GM12872 (cell line): ENCODE measurements at regions not wholly inside any gene's neighbourhood (a gene's known extent, or its start where the extent isn't known, plus 50 kb on each side); places are given as distances from the start of the nearest gene placed in this dataset.

ENCODE experiments used
- TF ChIP-seq, protein P1 (sequence below): IDR thresholded peaks from 3 replicates; pipeline ENCODE4 v1.5.1; 2011; ENCODE audit warnings: low read depth, mild to moderate bottlenecking, low read length, moderate library complexity; ENCODE audit not compliant: insufficient read depth

DNA sequence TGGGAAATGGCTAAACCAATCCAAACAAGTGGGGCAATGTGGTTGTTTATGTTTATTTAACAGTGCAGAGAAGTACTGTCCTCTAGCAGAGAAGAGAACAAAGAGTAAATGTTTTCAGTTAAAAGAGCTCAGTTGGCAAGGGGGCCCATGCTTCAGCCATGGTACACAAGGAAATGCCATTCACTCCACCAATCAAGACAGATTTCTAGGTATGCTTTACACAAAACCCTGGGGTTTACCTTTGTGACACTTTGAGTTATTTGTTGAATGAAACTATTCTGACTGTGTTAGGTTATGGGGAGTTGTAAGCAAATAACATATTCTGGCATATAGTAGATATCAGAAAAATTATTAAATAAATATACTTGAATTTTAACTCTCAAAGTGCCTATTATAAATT is 228.5 kb upstream of the MME start:
- TF ChIP-seq, protein P1, sequence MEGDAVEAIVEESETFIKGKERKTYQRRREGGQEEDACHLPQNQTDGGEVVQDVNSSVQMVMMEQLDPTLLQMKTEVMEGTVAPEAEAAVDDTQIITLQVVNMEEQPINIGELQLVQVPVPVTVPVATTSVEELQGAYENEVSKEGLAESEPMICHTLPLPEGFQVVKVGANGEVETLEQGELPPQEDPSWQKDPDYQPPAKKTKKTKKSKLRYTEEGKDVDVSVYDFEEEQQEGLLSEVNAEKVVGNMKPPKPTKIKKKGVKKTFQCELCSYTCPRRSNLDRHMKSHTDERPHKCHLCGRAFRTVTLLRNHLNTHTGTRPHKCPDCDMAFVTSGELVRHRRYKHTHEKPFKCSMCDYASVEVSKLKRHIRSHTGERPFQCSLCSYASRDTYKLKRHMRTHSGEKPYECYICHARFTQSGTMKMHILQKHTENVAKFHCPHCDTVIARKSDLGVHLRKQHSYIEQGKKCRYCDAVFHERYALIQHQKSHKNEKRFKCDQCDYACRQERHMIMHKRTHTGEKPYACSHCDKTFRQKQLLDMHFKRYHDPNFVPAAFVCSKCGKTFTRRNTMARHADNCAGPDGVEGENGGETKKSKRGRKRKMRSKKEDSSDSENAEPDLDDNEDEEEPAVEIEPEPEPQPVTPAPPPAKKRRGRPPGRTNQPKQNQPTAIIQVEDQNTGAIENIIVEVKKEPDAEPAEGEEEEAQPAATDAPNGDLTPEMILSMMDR, result no peak

DNA sequence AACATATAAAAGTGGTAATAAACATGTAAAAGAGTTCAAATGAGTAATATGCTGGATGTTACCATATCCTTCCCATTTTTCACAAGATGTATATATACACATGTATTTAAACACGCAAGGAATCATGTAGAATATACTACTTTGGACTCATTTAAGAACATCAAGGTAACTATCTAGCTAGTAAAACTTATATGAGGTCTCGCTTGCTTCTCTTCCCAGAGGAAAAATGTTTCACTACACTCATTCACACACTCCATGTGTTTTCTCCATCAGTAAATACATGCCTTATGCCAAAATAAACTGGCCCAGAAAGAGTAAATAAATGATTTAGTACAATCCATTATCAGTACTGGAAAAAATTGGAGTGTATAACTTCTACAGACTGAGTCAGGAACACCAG is 229.2 kb upstream of the MME start:
- TF ChIP-seq, protein P1, result no peak

DNA sequence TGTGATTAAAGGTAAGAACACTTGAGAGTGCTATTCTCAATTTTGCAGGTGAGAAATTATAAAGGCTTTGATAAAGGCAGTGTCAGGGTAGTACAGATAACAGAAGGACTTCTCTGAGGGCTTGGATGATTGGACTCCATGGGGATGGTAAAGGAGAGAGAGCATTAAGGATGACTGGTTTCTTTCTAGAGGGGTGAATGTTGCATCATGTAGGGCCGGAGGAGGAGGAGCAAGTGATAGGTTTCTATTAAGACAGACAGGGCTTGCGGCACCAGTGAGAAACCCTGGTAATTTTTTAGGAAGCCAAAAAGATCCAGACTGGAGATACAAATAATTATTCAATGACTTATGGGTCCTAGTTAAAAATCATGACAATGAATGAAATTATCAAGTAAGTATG is 230.7 kb upstream of the MME start:
- TF ChIP-seq, protein P1, result no peak

DNA sequence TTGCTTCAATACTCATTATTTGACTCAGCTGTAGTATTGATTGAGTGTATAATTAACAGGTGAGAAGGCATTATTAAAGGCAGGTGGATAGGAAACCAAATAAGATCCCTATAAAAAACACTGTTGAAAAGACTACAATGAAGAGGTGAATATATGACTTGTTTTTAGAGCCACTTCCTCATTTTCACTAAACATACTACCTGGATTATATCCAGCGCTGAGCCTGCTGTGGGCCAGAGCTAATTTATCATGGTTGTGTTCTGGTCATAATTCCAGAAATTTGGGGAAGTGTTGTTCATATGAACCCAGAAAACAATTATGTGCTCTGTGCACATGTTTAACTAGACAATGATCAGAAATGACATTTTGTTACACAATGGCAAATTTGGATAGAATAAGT is 235.3 kb upstream of the MME start:
- TF ChIP-seq, protein P1, result no peak

DNA sequence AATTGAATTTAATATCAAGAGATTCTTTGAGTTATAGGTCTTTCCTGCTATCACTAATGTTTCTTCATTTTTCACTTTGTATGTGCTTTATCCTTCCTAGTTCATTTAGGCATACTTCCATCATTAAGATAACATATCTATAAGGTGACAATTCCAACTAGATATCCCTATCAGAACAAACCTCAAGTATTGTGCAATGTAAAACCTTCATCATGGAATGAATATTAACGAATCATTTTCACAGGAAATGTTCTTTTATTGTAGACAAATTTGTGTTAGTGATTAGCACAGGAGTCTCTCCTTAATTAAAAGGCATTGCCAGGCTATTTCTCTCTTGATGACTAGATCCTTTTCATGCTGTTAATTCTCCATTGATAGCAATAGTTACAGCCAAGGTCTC is 236.5 kb upstream of the MME start:
- TF ChIP-seq, protein P1, result no peak

DNA sequence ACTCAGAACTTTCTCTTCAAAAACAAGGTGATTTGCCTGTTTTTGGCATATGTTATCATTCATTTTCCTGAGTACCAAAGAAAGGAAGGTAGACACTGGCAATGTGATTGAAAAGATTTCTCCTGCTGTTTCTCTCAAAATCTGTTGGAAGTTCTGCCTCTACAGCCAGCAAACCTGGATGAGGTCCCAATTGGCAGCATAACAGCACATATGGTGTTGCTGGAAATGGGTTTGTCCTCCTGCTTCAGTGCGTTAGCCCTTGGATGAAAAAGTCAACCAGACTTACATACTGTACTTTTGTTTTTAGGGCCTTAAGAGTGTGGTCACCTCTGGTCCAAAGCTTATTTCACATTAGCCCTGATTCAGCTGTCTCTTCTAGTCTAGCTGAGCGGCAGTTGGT is 237.6 kb upstream of the MME start:
- TF ChIP-seq, protein P1, result no peak

DNA sequence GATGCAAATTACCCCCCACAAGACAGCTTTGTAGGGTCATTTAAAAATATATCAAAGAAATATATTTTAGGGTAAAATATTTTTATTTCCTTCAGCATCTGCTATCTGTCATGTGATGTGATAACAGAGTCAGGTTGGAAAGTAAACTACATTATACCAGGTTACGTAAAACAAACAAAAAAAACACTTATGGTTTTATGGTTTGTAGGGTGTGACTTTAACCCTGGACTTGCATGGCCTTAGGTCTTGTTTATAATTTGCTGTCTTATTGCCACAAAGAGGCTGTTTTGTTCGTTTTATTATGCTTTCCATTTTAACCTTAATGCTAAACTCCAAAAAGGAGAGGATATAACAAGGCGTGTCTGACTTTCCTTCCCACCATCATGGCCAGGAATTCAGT is 244.5 kb upstream of the MME start:
- TF ChIP-seq, protein P1, result no peak

DNA sequence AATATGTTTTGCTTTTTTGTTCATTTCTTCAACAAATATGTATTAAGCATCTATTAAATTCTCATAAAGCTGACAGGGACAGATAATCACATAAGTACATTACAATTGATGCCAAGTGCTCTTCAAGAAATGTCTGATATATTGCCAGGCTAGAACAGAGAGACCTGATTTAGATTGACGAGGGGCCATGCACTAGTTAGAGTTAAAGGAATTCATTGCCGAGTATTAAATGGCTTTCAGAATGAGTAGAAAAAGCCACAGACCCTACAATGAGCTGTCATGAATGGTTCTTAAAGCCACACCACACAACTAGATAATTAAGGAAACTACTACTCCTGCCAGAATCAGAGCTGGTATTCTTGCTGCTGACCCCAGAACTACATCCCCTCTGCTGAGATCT is 250.2 kb upstream of the MME start:
- TF ChIP-seq, protein P1, result no peak
